ENCODE measurements at regions not wholly inside any gene's neighbourhood (a gene's known extent, or its start where the extent isn't known, plus 50 kb on each side); places are given as distances from the start of the nearest gene placed in this dataset.
"Not testable (repeated sequence)": the region's sequence is repeated elsewhere in the genome, so short reads cannot be mapped to it uniquely, and the experiment has no call there.

- H3K4me3 Mint-ChIP-seq, result no peak overlapping the region
- H3K27me3 Mint-ChIP-seq, result no peaks in the 10 kb centered on the region
- no CpG with 5 or more reads among the region's 1 CpG for WGBS (ENCODE audit: insufficient coverage)
- no peak overlapping the region for H3K4me3 ChIP-seq (ENCODE audit: control extremely low read depth in 1 of 5, extremely low read depth in 1 of 5, insufficient read depth in 1 of 5, low read depth in 2 of 5, low read length in 4 of 5)
- H3K9me3 ChIP-seq (ENCODE audit: control extremely low read depth in 1 of 3, control insufficient read depth in 2 of 3, insufficient read depth in 1 of 3, low read length in 2 of 3), result peaks cover 0 to 9% (median 6%) of the 10 kb centered on the region in 3 donors
- DNase-seq (no peak), ATAC-seq (ENCODE audit: low read depth) (no peak)
- H3K9ac ChIP-seq (ENCODE audit: low read length), result no peak overlapping the region
- no peak overlapping the region for H3K27ac ChIP-seq (ENCODE audit: low read length in 2 of 2)
- no peaks in the 10 kb centered on the region for H3K4me1 ChIP-seq (ENCODE audit: control insufficient read depth in 2 of 2, insufficient read depth in 2 of 2, low read length in 2 of 2)
- peaks cover 3% of the 10 kb centered on the region for H3K9me3 Mint-ChIP-seq (ENCODE audit: insufficient read depth)
- CTCF ChIA-PET, result no interaction called here
- no peak overlapping the region for H2AFZ ChIP-seq (ENCODE audit: insufficient read depth, low read depth, low read length, poor library complexity, severe bottlenecking)
- H4K20me1 ChIP-seq (ENCODE audit: control insufficient read depth, insufficient read depth, low read length, poor library complexity, severe bottlenecking), result no peaks in the 10 kb centered on the region
- no peaks in the 10 kb centered on the region for H3K4me1 Mint-ChIP-seq
- no peaks in the 10 kb centered on the region for H3K79me2 ChIP-seq (ENCODE audit: control insufficient read depth, insufficient read depth, low read length)
- POLR2A ChIA-PET, result no interaction called here
- H3K36me3 ChIP-seq (replicated peaks in 1 of 2; ENCODE audit: control extremely low read depth in 1 of 2, control insufficient read depth in 1 of 2, extremely low read depth in 1 of 2, insufficient read depth in 2 of 2, low read length in 1 of 2), result no peaks in the 10 kb centered on the region
- H3K27ac Mint-ChIP-seq, result no peak overlapping the region
- TF ChIP-seq CTCF (IDR thresholded peaks at IDR 0.05), result no peak
- no peak for TF ChIP-seq EZH2 (IDR thresholded peaks at IDR 0.05; ENCODE audit: borderline replicate concordance, insufficient read depth, low read depth, low read length, poor library complexity, severe bottlenecking)
- H3K4me2 ChIP-seq (replicated peaks; ENCODE audit: low read depth, low read length, poor library complexity, severe bottlenecking), result no peak overlapping the region
- intact Hi-C loops (cut with micrococcal nuclease), result no loop called here
- H3K27me3 ChIP-seq (replicated peaks in 1 of 4; ENCODE audit: control extremely low read depth in 1 of 4, control insufficient read depth in 3 of 4, insufficient read depth in 4 of 4, low read length in 3 of 4), result no peaks in the 10 kb centered on the region
Measured at GRCh38 chr3:102360183-102360860, 74.5 kb upstream of the ZPLD1 start.

- H3K27me3 Mint-ChIP-seq, result no peaks in the 10 kb centered on the region
- Histone ChIP-seq H3K36me3 (replicated peaks in 1 of 2; ENCODE audit: control extremely low read depth in 1 of 2, control insufficient read depth in 1 of 2, extremely low read depth in 1 of 2, insufficient read depth in 2 of 2, low read length in 1 of 2) (no peaks in the 10 kb centered on the region), H3K27ac (ENCODE audit: low read length in 2 of 2) (no peak overlapping the region), H4K20me1 (ENCODE audit: control insufficient read depth, insufficient read depth, low read length, poor library complexity, severe bottlenecking) (no peaks in the 10 kb centered on the region), H3K9me3 (ENCODE audit: control extremely low read depth in 1 of 3, control insufficient read depth in 2 of 3, insufficient read depth in 1 of 3, low read length in 2 of 3) (peaks cover 0 to 9% (median 6%) of the 10 kb centered on the region in 3 donors), H3K27me3 (replicated peaks in 1 of 4; ENCODE audit: control extremely low read depth in 1 of 4, control insufficient read depth in 3 of 4, insufficient read depth in 4 of 4, low read length in 3 of 4) (no peaks in the 10 kb centered on the region), H3K9ac (ENCODE audit: low read length) (no peak overlapping the region), H3K4me3 (ENCODE audit: control extremely low read depth in 1 of 5, extremely low read depth in 1 of 5, insufficient read depth in 1 of 5, low read depth in 2 of 5, low read length in 4 of 5) (no peak overlapping the region), H3K4me1 (ENCODE audit: control insufficient read depth in 2 of 2, insufficient read depth in 2 of 2, low read length in 2 of 2) (no peaks in the 10 kb centered on the region), H3K79me2 (ENCODE audit: control insufficient read depth, insufficient read depth, low read length) (no peaks in the 10 kb centered on the region), H2AFZ (ENCODE audit: insufficient read depth, low read depth, low read length, poor library complexity, severe bottlenecking) (no peak overlapping the region), H3K4me2 (replicated peaks; ENCODE audit: low read depth, low read length, poor library complexity, severe bottlenecking) (no peak overlapping the region)
- H3K27ac Mint-ChIP-seq, result no peak overlapping the region
- intact Hi-C loops (cut with micrococcal nuclease), result no loop called here
- WGBS (ENCODE audit: insufficient coverage), result no CpG with 5 or more reads among the region's 3 CpGs
- no peaks in the 10 kb centered on the region for H3K4me1 Mint-ChIP-seq
- POLR2A ChIA-PET, result no interaction called here
- H3K9me3 Mint-ChIP-seq (ENCODE audit: insufficient read depth), result peaks cover 7% of the 10 kb centered on the region
- no peak overlapping the region for H3K4me3 Mint-ChIP-seq
- no peak for DNase-seq
- no peak for TF ChIP-seq EZH2 (IDR thresholded peaks at IDR 0.05; ENCODE audit: borderline replicate concordance, insufficient read depth, low read depth, low read length, poor library complexity, severe bottlenecking)
- no peak for TF ChIP-seq CTCF (IDR thresholded peaks at IDR 0.05)
- CTCF ChIA-PET, result no interaction called here
- ATAC-seq (ENCODE audit: low read depth), result no peak
Measured at GRCh38 chr3:102361101-102361500, 73.7 kb upstream of the ZPLD1 start.

- H3K9ac ChIP-seq (ENCODE audit: low read length); H2AFZ ChIP-seq (ENCODE audit: insufficient read depth, low read depth, low read length, poor library complexity, severe bottlenecking); H3K4me2 ChIP-seq (replicated peaks; ENCODE audit: low read depth, low read length, poor library complexity, severe bottlenecking); POLR2A ChIA-PET; H3K27me3 Mint-ChIP-seq; H3K36me3 ChIP-seq (replicated peaks in 1 of 2; ENCODE audit: control extremely low read depth in 1 of 2, control insufficient read depth in 1 of 2, extremely low read depth in 1 of 2, insufficient read depth in 2 of 2, low read length in 1 of 2); H3K79me2 ChIP-seq (ENCODE audit: control insufficient read depth, insufficient read depth, low read length); H3K4me3 Mint-ChIP-seq; H3K4me1 Mint-ChIP-seq; intact Hi-C loops (cut with micrococcal nuclease); H3K27ac ChIP-seq (ENCODE audit: low read length in 2 of 2); H3K27me3 ChIP-seq (replicated peaks in 1 of 4; ENCODE audit: control extremely low read depth in 1 of 4, control insufficient read depth in 3 of 4, insufficient read depth in 4 of 4, low read length in 3 of 4); H3K9me3 Mint-ChIP-seq (ENCODE audit: insufficient read depth); H3K27ac Mint-ChIP-seq; H3K4me1 ChIP-seq (ENCODE audit: control insufficient read depth in 2 of 2, insufficient read depth in 2 of 2, low read length in 2 of 2); H4K20me1 ChIP-seq (ENCODE audit: control insufficient read depth, insufficient read depth, low read length, poor library complexity, severe bottlenecking); ATAC-seq (ENCODE audit: low read depth); H3K4me3 ChIP-seq (ENCODE audit: control extremely low read depth in 1 of 5, extremely low read depth in 1 of 5, insufficient read depth in 1 of 5, low read depth in 2 of 5, low read length in 4 of 5); DNase-seq; CTCF ChIA-PET: not testable (repeated sequence)
- no CpG with 5 or more reads among the region's 1 CpG for WGBS (ENCODE audit: insufficient coverage)
- H3K9me3 ChIP-seq (ENCODE audit: control extremely low read depth in 1 of 3, control insufficient read depth in 2 of 3, insufficient read depth in 1 of 3, low read length in 2 of 3), result peaks cover 0 to 13% (median 6%) of the 10 kb centered on the region in 3 donors
Measured at GRCh38 chr3:102366116-102366515, 68.7 kb upstream of the ZPLD1 start.

Data from B cell (primary cell).